ENCODE measurements at regions not wholly inside any gene's neighbourhood (a gene's known extent, or its start where the extent isn't known, plus 50 kb on each side); places are given as distances from the start of the nearest gene placed in this dataset.

GRCh38 chr10:28798428-28798955 is 121.2 kb downstream of the BAMBI start:
- no peak for TF ChIP-seq POLR2A (IDR thresholded peaks at IDR 0.05)
- TF ChIP-seq CTCF (IDR thresholded peaks at IDR 0.05), result no peak
